Body of pancreas (tissue), 4 donors: ENCODE measurements at regions not wholly inside any gene's neighbourhood (a gene's known extent, or its start where the extent isn't known, plus 50 kb on each side); places are given as distances from the start of the nearest gene placed in this dataset.
A peak's percentile ranks its signal among the peaks of the same experiment; 100 is the strongest.

Experiments used
- ATAC-seq: fragments of 150-250 bp; one replicate; pipeline ENCODE4 v1.9.1; 2016
- DNase-seq, 4 donors: peaks; one replicate each; pipeline ENCODE4 v3.0.0-alpha.2; 2019
- H3K27ac ChIP-seq, 4 donors: fragments of 200-600 bp; sonication (generic); 1 replicate in 3 of 4; 2 replicates in 1 of 4; pipeline versions ENCODE4 v1.5.1 to v1.6.1; 2016 to 2019; ENCODE audit warnings: mild to moderate bottlenecking in 1 of 4, mixed read lengths in 1 of 4, moderate library complexity in 1 of 4
- H3K27me3 ChIP-seq, 2 donors: fragments of 200-600 bp; sonication (generic); one replicate each; pipeline ENCODE4 v1.6.0; 2016; ENCODE audit warnings: mild to moderate bottlenecking in 1 of 2
- H3K36me3 ChIP-seq, 2 donors: fragments of 200-600 bp; sonication (generic); replicated peaks in 1 of 2; 2 replicates each; pipeline ENCODE4 v1.5.1; 2016; ENCODE audit warnings: low read depth in 2 of 2; ENCODE audit not compliant: insufficient read depth in 1 of 2
- H3K4me1 ChIP-seq: fragments of 200-600 bp; sonication (generic); one replicate; pipeline ENCODE4 v1.6.0; 2016
- H3K4me3 ChIP-seq, 2 donors: fragments of 200-600 bp; sonication (generic); 1 replicate in 1 of 2; 2 replicates in 1 of 2; pipeline ENCODE4 v1.5.1; 2016 to 2019
- H3K9me3 ChIP-seq, 3 donors: fragments of 200-600 bp; sonication (generic); 1 replicate in 2 of 3; 2 replicates in 1 of 3; pipeline ENCODE4 v1.5.1; 2016
- POLR2A ChIP-seq, 3 donors: fragments of 450-650 bp; IDR thresholded peaks; one replicate each; pipeline ENCODE4 v1.6.1; 2016; ENCODE audit warnings: antibody characterized with exemption in 3 of 3, mild to moderate bottlenecking in 2 of 3
- WGBS, 2 donors: methylation state at CpG; one replicate each; pipeline ENCODE4 v1.1.5; 2017; 5-methylcytosine and 5-hydroxymethylcytosine counted together
- intact Hi-C: fragments of 100-400 bp; cut with DNase I; formaldehyde crosslinking; loops from one replicate; pipeline ENCODE4 v1.15.1; 2023
- TF ChIP-seq, protein P1 (sequence below), 7 experiments: fragments of 450-650 bp in 4 of 7; fragments of 200-600 bp in 3 of 7; sonication (generic) in 3 of 7; IDR thresholded peaks; one replicate each; pipeline ENCODE4 v1.5.1; 2016 to 2019; ENCODE audit warnings: antibody characterized with exemption in 7 of 7

DNA sequence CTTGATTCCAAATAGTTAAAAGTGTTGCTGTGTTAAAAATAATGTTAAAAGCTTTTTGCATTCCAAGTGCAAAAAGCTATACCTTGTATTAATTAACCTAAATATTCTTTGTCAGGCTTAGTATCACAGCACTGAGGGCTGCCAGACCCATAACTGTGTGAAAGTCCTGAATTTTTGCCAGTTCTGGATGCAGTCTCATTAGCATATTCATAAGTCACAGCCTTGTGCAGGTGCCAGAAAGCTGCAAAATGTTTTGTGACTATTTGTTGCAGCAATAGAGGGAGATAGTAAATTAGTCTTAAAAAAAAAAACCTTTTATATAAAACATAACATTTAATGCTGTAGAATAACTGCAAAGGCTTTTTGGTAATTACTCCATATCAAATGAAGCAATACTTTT is 56.6 kb downstream of the SLITRK1 start:
- TF ChIP-seq POLR2A (IDR thresholded peaks at IDR 0.05): no peak
- TF ChIP-seq, protein P1, sequence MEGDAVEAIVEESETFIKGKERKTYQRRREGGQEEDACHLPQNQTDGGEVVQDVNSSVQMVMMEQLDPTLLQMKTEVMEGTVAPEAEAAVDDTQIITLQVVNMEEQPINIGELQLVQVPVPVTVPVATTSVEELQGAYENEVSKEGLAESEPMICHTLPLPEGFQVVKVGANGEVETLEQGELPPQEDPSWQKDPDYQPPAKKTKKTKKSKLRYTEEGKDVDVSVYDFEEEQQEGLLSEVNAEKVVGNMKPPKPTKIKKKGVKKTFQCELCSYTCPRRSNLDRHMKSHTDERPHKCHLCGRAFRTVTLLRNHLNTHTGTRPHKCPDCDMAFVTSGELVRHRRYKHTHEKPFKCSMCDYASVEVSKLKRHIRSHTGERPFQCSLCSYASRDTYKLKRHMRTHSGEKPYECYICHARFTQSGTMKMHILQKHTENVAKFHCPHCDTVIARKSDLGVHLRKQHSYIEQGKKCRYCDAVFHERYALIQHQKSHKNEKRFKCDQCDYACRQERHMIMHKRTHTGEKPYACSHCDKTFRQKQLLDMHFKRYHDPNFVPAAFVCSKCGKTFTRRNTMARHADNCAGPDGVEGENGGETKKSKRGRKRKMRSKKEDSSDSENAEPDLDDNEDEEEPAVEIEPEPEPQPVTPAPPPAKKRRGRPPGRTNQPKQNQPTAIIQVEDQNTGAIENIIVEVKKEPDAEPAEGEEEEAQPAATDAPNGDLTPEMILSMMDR (IDR thresholded peaks at IDR 0.05): no peak
- DNase-seq: peak in 1 of 4 donors; percentile 23

DNA sequence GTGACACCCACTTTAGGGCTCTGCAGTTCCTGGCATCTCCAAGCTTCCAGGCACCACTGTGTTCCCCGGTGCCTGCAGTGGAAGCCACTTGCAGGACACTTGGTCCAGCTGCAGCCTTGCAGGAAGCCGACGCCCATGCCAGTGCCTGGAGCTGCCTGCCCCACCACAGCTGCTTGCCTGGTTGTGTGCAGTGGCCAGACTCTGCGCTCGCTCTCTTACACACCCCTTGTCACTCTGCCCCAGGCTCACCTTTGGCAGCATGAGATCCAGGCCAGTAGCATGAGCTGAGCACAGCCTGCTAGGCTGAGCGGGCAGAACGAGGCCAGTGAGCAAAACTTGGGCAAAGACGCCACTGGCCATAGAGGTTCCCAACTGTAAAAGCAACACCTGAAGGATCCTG is 57.7 kb downstream of the SLITRK1 start:
- H3K27me3 ChIP-seq: no peaks in the 10 kb centered on the region
- H3K4me3 ChIP-seq: no peak overlapping the region
- peaks cover 17% of the 10 kb centered on the region for H3K4me1 ChIP-seq
- H3K36me3 ChIP-seq: no peaks in the 10 kb centered on the region
- no peaks in the 10 kb centered on the region for H3K9me3 ChIP-seq
- WGBS, 2 donors: 90 to 93% methylated on average over 6 to 8 of the region's 8 CpGs
- DNase-seq (no peak), ATAC-seq (no peak)
- TF ChIP-seq, protein P1 (IDR thresholded peaks at IDR 0.05): no peak
- no peak for TF ChIP-seq POLR2A (IDR thresholded peaks at IDR 0.05)
- no peak overlapping the region for H3K27ac ChIP-seq
- intact Hi-C loops: no loop called here

More for the DNA sequence above, 56.6 kb downstream of the SLITRK1 start:
- Histone ChIP-seq H3K27me3 (no peaks in the 10 kb centered on the region), H3K4me3 (no peak overlapping the region), H3K27ac (no peak overlapping the region), H3K9me3 (no peaks in the 10 kb centered on the region), H3K4me1 (peaks cover 17% of the 10 kb centered on the region), H3K36me3 (no peaks in the 10 kb centered on the region)
- no peak for ATAC-seq
- intact Hi-C loops: no loop called here

DNA sequence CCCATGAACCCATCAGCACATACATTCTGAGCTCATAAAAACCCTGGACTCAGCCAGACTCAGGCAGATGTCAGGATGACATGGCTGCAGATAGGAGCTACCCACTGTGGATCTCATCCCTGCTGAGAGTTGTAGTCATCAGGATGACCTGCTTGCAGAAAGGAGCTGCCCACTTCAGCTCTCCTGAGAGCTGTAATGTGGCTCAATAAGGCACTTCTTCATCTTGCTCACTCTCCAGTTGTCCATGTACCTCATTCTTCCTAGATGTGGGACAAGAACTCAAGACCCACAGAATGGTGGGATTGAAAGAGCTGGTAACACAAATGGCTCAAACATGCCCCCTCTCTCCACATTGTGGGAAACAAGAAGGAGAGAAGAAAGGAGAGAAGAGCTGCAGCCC is 58.2 kb downstream of the SLITRK1 start:
- no peaks in the 10 kb centered on the region for H3K27me3 ChIP-seq
- H3K36me3 ChIP-seq: no peaks in the 10 kb centered on the region
- TF ChIP-seq, protein P1 (IDR thresholded peaks at IDR 0.05): no peak
- TF ChIP-seq POLR2A (IDR thresholded peaks at IDR 0.05): no peak
- ATAC-seq (no peak), DNase-seq (no peak)
- H3K4me3 ChIP-seq: no peak overlapping the region
- no peak overlapping the region for H3K27ac ChIP-seq
- intact Hi-C loops: no loop called here
- peaks cover 17% of the 10 kb centered on the region for H3K4me1 ChIP-seq
- H3K9me3 ChIP-seq: no peaks in the 10 kb centered on the region

DNA sequence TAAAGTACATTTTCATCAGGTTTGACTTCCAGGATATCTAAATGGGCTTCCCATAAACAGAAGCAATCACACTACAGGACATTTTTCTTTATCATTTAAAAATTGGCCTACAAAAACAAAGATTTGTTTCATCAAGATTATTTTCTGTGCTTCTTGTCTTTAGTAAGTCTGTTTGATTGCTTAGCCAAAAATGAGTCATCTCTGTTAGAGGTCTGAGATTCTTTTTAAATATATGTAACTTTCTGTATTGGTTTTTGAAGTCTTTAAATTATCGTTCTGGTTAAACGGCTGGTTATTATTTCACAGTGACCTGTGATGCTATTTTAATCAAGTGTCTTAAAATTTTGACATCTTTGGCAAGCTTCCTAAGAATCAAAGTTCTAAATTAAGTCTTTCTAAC is 62.7 kb downstream of the SLITRK1 start:
- TF ChIP-seq POLR2A (IDR thresholded peaks at IDR 0.05): no peak
- TF ChIP-seq, protein P1 (IDR thresholded peaks at IDR 0.05): no peak
- H3K27me3 ChIP-seq: no peaks in the 10 kb centered on the region
- DNase-seq: no peak
- WGBS, 2 donors: 81 to 83% methylated on average over 2 of the region's 2 CpGs
- no peaks in the 10 kb centered on the region for H3K4me1 ChIP-seq
- no peak overlapping the region for H3K27ac ChIP-seq
- no peak for ATAC-seq
- H3K36me3 ChIP-seq: no peaks in the 10 kb centered on the region
- no peaks in the 10 kb centered on the region for H3K9me3 ChIP-seq
- intact Hi-C loops: no loop called here
- H3K4me3 ChIP-seq: no peak overlapping the region

DNA sequence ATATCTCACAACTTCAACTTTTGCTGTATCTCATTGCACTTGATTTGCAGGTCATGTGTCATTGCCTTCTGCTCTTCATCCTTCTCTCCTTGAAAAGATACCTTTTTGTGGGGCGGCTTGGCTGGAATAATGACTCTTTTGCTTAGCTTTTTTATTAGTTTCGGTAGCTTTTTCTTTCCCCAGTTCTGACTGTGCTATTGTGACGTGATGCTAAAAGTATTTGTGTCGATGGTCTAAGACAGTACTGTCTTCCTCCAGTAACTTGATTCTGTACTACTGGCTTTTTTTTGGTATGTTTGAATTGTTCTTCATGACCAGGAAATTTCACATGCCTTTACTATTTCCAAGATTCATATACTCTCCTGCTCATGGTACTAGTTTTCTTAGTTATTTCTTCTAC is 63.1 kb downstream of the SLITRK1 start:
- Histone ChIP-seq H3K27me3 (no peaks in the 10 kb centered on the region), H3K27ac (no peak overlapping the region), H3K4me3 (no peak overlapping the region), H3K9me3 (no peaks in the 10 kb centered on the region), H3K36me3 (no peaks in the 10 kb centered on the region), H3K4me1 (no peaks in the 10 kb centered on the region)
- intact Hi-C loops: no loop called here
- ATAC-seq (no peak), DNase-seq (no peak)
- TF ChIP-seq, protein P1 (IDR thresholded peaks at IDR 0.05): no peak
- no peak for TF ChIP-seq POLR2A (IDR thresholded peaks at IDR 0.05)
- 91 to 98% methylated on average over 4 of the region's 4 CpGs for WGBS, 2 donors
